Colonic mucosa (tissue), 4 donors: ENCODE measurements at regions not wholly inside any gene's neighbourhood (a gene's known extent, or its start where the extent isn't known, plus 50 kb on each side); places are given as distances from the start of the nearest gene placed in this dataset.

Source experiments
- DNase-seq: peaks from one replicate; pipeline ENCODE4 v3.0.0-alpha.2; 2020
- H3K27ac ChIP-seq: fragments of 200-600 bp; one replicate; pipeline ENCODE4 v1.8.0; 2021
- H3K27me3 ChIP-seq: fragments of 200-600 bp; one replicate; pipeline ENCODE4 v1.8.0; 2021
- H3K36me3 ChIP-seq: fragments of 200-600 bp; one replicate; pipeline ENCODE4 v1.8.0; 2021
- H3K4me1 ChIP-seq: fragments of 200-600 bp; one replicate; pipeline ENCODE4 v1.8.0; 2021; ENCODE audit warnings: mild to moderate bottlenecking
- H3K4me3 ChIP-seq: fragments of 200-600 bp; one replicate; pipeline ENCODE4 v1.8.0; 2021
- H3K9ac ChIP-seq, 2 donors: one replicate each; pipeline ENCODE4 v1.7.0; 2013; ENCODE audit warnings: control low read depth in 2 of 2, low read depth in 2 of 2, low read length in 2 of 2
- H3K9me3 ChIP-seq: fragments of 200-600 bp; one replicate; pipeline ENCODE4 v1.8.0; 2021
- intact Hi-C: fragments of 100-400 bp; cut with DNase I; formaldehyde crosslinking; loops from one replicate; pipeline ENCODE4 v1.14.1; 2022
- TF ChIP-seq, protein P1 (sequence below): fragments of 200-600 bp; IDR thresholded peaks from one replicate; pipeline ENCODE4 v1.8.0; 2022; ENCODE audit warnings: antibody characterized with exemption, mild to moderate bottlenecking
- donor health status: healthy.
- donor health status: DM: no; HTN: no; CAD: no.
- donor health status: DM: no; HTN: no; CAD: no.

GRCh38 chr7:125391921-125392320 lies 462.3 kb upstream of the POT1 start:
- intact Hi-C loops, result no loop called here

DNA sequence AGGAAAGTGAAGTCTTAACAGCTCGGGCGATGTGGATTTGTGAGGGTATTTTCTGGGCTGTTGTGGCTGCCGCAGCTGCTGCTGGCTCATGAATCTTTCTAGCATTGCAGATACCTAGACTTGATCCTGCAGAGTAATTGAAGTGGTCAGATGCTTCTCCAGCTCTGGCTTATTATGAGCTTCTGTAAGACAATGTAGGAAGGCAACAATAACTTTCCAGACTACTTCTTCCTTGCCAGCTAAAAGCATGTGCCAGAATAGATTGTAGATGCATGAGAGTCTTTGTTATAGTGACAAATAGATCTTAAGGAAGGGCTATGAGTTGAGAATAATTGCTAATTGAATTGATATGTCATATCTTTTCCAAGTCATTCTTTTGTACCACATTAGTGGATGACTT lies 461.4 kb upstream of the POT1 start:
- Histone ChIP-seq H3K9me3 (no peaks in the 10 kb centered on the region), H3K4me3 (no peak overlapping the region), H3K27me3 (no peaks in the 10 kb centered on the region), H3K36me3 (no peaks in the 10 kb centered on the region), H3K4me1 (no peaks in the 10 kb centered on the region), H3K9ac (no peak overlapping the region), H3K27ac (no peak overlapping the region)
- TF ChIP-seq, protein P1, sequence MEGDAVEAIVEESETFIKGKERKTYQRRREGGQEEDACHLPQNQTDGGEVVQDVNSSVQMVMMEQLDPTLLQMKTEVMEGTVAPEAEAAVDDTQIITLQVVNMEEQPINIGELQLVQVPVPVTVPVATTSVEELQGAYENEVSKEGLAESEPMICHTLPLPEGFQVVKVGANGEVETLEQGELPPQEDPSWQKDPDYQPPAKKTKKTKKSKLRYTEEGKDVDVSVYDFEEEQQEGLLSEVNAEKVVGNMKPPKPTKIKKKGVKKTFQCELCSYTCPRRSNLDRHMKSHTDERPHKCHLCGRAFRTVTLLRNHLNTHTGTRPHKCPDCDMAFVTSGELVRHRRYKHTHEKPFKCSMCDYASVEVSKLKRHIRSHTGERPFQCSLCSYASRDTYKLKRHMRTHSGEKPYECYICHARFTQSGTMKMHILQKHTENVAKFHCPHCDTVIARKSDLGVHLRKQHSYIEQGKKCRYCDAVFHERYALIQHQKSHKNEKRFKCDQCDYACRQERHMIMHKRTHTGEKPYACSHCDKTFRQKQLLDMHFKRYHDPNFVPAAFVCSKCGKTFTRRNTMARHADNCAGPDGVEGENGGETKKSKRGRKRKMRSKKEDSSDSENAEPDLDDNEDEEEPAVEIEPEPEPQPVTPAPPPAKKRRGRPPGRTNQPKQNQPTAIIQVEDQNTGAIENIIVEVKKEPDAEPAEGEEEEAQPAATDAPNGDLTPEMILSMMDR, result no peak
- no peak for DNase-seq
- intact Hi-C loops, result no loop called here

More at GRCh38 chr7:125391921-125392320, 462.3 kb upstream of the POT1 start:
- no peak overlapping the region for H3K4me3 ChIP-seq
- no peaks in the 10 kb centered on the region for H3K36me3 ChIP-seq
- H3K27me3 ChIP-seq, result no peaks in the 10 kb centered on the region
- TF ChIP-seq, protein P1, result no peak
- no peaks in the 10 kb centered on the region for H3K9me3 ChIP-seq
- no peak for DNase-seq
- no peak overlapping the region for H3K27ac ChIP-seq
- no peaks in the 10 kb centered on the region for H3K4me1 ChIP-seq
- no peak overlapping the region for H3K9ac ChIP-seq

DNA sequence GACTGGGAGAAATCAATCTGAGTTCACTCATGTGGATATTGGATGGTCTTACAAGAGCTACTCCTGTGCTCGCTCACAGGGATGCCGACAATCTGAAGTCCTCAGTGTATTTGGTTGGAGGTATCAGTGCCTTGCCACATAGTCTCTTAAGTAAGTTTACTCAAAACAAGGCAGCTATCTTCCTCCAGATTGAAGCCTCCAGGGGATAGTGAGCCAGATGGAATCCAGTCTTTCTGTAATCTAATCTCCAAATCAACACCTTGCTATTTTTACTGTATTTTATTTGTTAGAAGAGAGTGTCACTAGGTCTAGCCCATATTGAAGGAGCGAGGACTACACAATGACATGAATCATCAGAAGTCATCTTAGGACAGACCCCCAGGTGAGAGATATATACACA lies 456.6 kb upstream of the POT1 start:
- no peaks in the 10 kb centered on the region for H3K9me3 ChIP-seq
- TF ChIP-seq, protein P1, result no peak
- H3K36me3 ChIP-seq, result no peaks in the 10 kb centered on the region
- no peak overlapping the region for H3K27ac ChIP-seq
- H3K4me3 ChIP-seq, result no peak overlapping the region
- no peak overlapping the region for H3K9ac ChIP-seq
- no peaks in the 10 kb centered on the region for H3K4me1 ChIP-seq
- no peak for DNase-seq
- no peaks in the 10 kb centered on the region for H3K27me3 ChIP-seq
- intact Hi-C loops, result no loop called here

DNA sequence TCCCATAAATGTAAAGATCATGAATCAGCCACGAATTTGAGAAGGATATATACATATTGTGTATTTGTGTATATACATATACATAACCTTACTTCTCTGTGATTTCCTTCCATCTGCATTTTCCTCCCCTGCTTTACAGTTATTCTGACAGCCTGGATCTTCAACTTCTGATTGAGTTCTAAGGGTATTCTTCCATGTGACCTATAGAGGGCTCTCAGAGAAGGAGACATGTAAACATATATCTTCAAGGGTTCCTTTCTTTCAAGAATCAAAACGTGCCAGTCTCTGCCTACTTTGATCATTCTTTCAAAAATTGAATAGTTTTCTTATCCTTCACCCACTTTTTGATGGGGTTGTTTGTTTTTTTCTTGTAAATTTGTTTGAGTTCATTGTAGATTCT lies 453.7 kb upstream of the POT1 start:
- Histone ChIP-seq H3K27me3 (no peaks in the 10 kb centered on the region), H3K4me1 (no peaks in the 10 kb centered on the region), H3K9me3 (no peaks in the 10 kb centered on the region), H3K36me3 (no peaks in the 10 kb centered on the region), H3K27ac (no peak overlapping the region), H3K9ac (no peak overlapping the region), H3K4me3 (no peak overlapping the region)
- no peak for DNase-seq
- TF ChIP-seq, protein P1, result no peak
- intact Hi-C loops, result no loop called here

DNA sequence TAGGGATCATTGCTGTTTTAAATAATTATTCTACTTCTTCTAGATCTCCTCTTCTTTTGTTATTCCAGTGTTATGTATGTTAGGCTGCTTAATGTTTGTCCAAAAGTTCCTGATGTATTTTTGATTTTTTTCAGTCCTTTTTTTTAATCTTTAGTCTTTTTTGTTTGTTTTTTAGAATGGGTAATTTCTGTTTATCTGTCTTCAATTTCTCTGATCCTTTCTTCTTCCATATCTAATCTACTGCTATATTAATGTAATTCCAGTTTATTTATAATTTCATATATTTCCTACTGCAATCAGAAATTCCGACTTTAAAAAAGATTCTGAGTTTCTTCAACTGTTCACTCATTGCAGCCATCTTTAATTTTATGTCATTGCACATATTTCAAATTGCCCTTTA lies 452.8 kb upstream of the POT1 start:
- TF ChIP-seq, protein P1, result no peak
- intact Hi-C loops, result no loop called here
- no peak overlapping the region for H3K9ac ChIP-seq
- no peak for DNase-seq
- H3K27me3 ChIP-seq, result no peaks in the 10 kb centered on the region
- no peaks in the 10 kb centered on the region for H3K36me3 ChIP-seq
- H3K27ac ChIP-seq, result no peak overlapping the region
- H3K4me3 ChIP-seq, result no peak overlapping the region
- H3K4me1 ChIP-seq, result no peaks in the 10 kb centered on the region
- H3K9me3 ChIP-seq, result no peaks in the 10 kb centered on the region

DNA sequence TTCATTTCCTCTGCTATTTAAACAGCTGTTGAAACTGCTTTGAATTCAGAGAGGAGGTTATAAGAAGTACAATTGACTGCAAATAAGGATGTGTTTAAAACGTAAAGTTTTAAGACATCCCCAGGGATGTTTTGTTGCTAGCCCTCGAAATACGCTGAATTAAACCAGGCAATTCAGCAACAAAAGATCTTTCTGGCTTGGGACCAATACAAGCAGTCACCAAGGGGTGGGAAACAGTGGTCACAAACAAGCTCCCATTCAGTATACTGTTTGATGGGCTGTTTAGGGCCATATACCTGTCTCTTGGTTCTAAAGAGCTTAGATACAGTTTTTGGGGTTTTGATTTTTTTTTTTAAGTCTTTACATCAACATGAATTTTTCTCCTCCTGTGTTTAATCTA lies 446.3 kb upstream of the POT1 start:
- TF ChIP-seq, protein P1, result no peak
- no peaks in the 10 kb centered on the region for H3K27me3 ChIP-seq
- no peak overlapping the region for H3K9ac ChIP-seq
- no peak overlapping the region for H3K27ac ChIP-seq
- no peaks in the 10 kb centered on the region for H3K9me3 ChIP-seq
- no peaks in the 10 kb centered on the region for H3K36me3 ChIP-seq
- intact Hi-C loops, result no loop called here
- H3K4me3 ChIP-seq, result no peak overlapping the region
- no peaks in the 10 kb centered on the region for H3K4me1 ChIP-seq
- DNase-seq, result no peak
